Progenitor cell of endocrine pancreas (in vitro differentiated cells): ENCODE measurements at regions not wholly inside any gene's neighbourhood (a gene's known extent, or its start where the extent isn't known, plus 50 kb on each side); places are given as distances from the start of the nearest gene placed in this dataset.

Experiments used
- DNase-seq: peaks from one replicate; pipeline ENCODE4 v3.0.0; 2021; ENCODE audit warnings: low spot score; ENCODE audit not compliant: unreplicated experiment
- H3K27ac Mint-ChIP-seq: 2 replicates; pipeline ENCODE4 v1.8.0; 2021; ENCODE audit warnings: mild to moderate bottlenecking, moderate library complexity, mixed read lengths
- H3K27me3 Mint-ChIP-seq: 2 replicates; pipeline ENCODE4 v1.8.0; 2021; ENCODE audit warnings: mixed read lengths
- H3K36me3 Mint-ChIP-seq: 2 replicates; pipeline ENCODE4 v1.8.0; 2022; ENCODE audit warnings: mixed read lengths; ENCODE audit not compliant: insufficient read depth
- H3K4me1 Mint-ChIP-seq: 2 replicates; pipeline ENCODE4 v1.8.0; 2021; ENCODE audit warnings: low read depth, mixed read lengths
- H3K4me3 Mint-ChIP-seq: 2 replicates; pipeline ENCODE4 v1.8.0; 2021; ENCODE audit warnings: low read depth, mild to moderate bottlenecking, moderate library complexity, mixed read lengths
- H3K9me3 Mint-ChIP-seq: 2 replicates; pipeline ENCODE4 v1.8.0; 2021; ENCODE audit warnings: low read depth, mixed read lengths
- TF ChIP-seq, protein P1 (sequence below): fragments of 200-600 bp; sonication (generic); IDR thresholded peaks from one replicate; pipeline ENCODE4 v1.5.0; 2021; ENCODE audit warnings: antibody characterized with exemption, mild to moderate bottlenecking; ENCODE audit not compliant: unreplicated experiment

DNA sequence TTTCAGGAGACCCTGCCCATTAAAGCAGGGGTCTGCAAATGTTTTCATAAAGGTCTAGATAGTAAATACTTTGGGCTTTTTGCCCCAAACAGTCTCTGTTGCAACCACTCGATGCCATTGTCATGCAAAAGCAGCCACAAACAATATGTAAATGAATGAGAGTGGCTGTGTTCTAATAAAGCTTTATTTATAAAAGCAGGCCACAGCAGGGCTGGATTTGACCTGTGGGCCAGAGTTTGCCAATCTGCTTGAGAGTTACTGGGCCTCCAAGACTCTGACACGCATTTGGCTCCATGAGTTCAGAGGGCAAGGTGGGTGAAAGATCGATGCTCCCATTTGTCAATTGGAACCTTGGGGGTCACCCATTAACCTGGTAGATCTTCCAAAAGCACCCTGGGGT lies 217.3 kb upstream of the SDK2 start:
- Mint-ChIP-seq H3K27me3 (peaks cover 14% of the 10 kb centered on the region), H3K36me3 (no peaks in the 10 kb centered on the region), H3K4me1 (peaks cover 1% of the 10 kb centered on the region), H3K27ac (no peak overlapping the region), H3K4me3 (no peak overlapping the region), H3K9me3 (no peaks in the 10 kb centered on the region)
- TF ChIP-seq, protein P1, sequence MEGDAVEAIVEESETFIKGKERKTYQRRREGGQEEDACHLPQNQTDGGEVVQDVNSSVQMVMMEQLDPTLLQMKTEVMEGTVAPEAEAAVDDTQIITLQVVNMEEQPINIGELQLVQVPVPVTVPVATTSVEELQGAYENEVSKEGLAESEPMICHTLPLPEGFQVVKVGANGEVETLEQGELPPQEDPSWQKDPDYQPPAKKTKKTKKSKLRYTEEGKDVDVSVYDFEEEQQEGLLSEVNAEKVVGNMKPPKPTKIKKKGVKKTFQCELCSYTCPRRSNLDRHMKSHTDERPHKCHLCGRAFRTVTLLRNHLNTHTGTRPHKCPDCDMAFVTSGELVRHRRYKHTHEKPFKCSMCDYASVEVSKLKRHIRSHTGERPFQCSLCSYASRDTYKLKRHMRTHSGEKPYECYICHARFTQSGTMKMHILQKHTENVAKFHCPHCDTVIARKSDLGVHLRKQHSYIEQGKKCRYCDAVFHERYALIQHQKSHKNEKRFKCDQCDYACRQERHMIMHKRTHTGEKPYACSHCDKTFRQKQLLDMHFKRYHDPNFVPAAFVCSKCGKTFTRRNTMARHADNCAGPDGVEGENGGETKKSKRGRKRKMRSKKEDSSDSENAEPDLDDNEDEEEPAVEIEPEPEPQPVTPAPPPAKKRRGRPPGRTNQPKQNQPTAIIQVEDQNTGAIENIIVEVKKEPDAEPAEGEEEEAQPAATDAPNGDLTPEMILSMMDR: no peak
- DNase-seq: no peak

DNA sequence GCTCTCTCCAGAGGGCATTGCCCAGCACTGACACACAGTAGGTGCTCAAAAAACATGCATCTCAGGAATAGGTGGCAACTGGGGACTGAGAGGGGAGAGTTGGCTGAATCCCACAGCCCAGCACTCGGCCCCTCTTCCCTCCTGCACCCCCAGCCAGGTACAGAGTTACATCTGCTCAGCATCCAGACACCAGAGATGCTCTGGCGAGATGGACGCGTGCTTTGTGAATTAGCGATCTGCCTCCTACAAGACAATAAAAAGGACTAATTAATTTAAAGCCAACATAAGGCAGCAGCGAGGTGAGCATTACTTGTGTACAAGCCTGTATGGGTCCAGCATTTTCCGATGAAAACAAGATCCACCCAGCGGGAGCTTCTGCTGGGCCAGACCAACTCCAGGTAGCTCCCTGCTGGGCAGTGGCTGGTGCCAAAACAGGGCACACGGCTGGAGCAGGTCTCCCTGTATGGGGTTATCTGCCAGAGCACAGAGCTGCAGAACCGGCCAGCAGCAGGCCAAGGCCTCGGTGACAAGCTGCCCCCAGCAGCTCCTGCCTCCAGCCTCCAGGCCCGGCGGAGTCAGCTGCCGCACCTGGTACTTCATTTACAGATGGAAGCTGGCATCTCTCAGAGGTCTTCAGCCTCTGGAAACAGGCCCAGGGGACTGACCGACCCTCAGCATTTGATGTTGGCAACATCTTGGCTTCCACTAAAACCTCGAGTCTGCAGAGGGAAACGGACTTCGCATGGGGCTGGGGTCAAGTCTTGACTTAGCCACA lies 219.7 kb upstream of the SDK2 start:
- no peak for DNase-seq
- Mint-ChIP-seq H3K4me1 (peaks cover 3% of the 10 kb centered on the region), H3K27ac (no peak overlapping the region), H3K4me3 (no peak overlapping the region), H3K36me3 (no peaks in the 10 kb centered on the region), H3K27me3 (peaks cover 17% of the 10 kb centered on the region), H3K9me3 (no peaks in the 10 kb centered on the region)
- TF ChIP-seq, protein P1: no peak

DNA sequence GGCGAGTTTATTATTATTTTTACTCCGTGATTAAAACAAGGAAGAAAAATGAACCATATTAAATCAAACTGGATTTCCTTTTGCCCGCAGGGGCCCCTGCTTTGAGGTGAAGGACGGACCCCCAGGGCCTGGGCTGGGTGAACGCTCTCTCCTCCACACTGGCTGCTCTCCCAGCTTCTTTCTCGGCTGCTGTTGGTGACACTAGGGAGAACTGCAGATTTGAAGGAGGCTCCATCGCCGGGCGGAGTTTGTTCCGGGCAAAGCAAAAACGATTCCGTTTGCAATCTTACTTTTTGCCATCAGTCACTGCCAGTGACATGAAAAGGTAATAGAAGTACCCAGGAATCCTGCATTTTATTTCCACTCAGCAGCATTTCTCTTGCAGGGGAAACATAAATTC lies 221.6 kb upstream of the SDK2 start:
- H3K9me3 Mint-ChIP-seq: no peaks in the 10 kb centered on the region
- peaks cover 6% of the 10 kb centered on the region for H3K4me1 Mint-ChIP-seq
- H3K4me3 Mint-ChIP-seq: no peak overlapping the region
- peaks cover 17% of the 10 kb centered on the region for H3K27me3 Mint-ChIP-seq
- H3K36me3 Mint-ChIP-seq: no peaks in the 10 kb centered on the region
- no peak overlapping the region for H3K27ac Mint-ChIP-seq
- TF ChIP-seq, protein P1: no peak
- no peak for DNase-seq

DNA sequence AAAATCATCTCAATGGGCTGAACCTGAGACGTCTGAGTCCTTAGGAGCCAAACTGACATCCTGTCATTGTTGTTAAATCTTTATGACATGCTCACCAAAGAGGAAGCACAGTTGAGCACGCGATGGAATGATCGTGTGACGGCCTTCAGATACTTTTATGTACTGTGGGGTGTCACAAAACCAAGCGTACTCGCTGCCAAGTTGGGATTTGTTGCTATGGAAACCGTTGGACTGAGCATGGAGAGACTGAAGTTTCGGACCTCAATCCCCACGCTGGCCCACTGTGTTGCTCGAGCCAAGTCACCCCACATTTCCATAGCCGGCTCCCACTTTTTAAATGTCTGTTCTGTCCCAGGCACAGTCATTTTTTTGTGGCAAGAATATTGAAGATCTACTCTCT lies 222.8 kb upstream of the SDK2 start:
- peaks cover 6% of the 10 kb centered on the region for H3K4me1 Mint-ChIP-seq
- no peaks in the 10 kb centered on the region for H3K36me3 Mint-ChIP-seq
- peaks cover 21% of the 10 kb centered on the region for H3K27me3 Mint-ChIP-seq
- no peaks in the 10 kb centered on the region for H3K9me3 Mint-ChIP-seq
- TF ChIP-seq, protein P1: no peak
- H3K4me3 Mint-ChIP-seq: no peak overlapping the region
- no peak overlapping the region for H3K27ac Mint-ChIP-seq
- no peak for DNase-seq

DNA sequence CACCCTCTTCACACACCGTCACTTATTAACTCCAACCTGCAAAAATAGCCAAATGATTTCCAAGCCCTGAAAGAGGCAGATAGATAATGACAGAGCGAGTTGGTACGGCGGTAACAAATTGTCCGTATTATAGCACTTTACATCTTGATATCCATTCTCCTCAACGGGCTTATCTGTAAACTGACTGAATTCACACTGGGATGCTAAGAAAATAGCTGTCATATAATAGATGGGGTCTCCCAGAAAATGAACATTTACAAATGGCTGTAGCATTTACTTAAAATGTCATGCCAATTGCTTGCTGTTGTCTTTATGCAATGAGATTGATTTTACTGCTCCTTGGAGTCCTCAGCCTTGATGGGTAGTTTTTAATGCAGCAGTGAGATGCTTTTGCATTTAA lies 225.8 kb upstream of the SDK2 start:
- Mint-ChIP-seq H3K27ac (no peak overlapping the region), H3K4me3 (no peak overlapping the region), H3K4me1 (peaks cover 6% of the 10 kb centered on the region), H3K36me3 (no peaks in the 10 kb centered on the region), H3K27me3 (peaks cover 25% of the 10 kb centered on the region), H3K9me3 (no peaks in the 10 kb centered on the region)
- TF ChIP-seq, protein P1: no peak
- no peak for DNase-seq
